ENCODE measurements at regions not wholly inside any gene's neighbourhood (a gene's known extent, or its start where the extent isn't known, plus 50 kb on each side); places are given as distances from the start of the nearest gene placed in this dataset.

DNA sequence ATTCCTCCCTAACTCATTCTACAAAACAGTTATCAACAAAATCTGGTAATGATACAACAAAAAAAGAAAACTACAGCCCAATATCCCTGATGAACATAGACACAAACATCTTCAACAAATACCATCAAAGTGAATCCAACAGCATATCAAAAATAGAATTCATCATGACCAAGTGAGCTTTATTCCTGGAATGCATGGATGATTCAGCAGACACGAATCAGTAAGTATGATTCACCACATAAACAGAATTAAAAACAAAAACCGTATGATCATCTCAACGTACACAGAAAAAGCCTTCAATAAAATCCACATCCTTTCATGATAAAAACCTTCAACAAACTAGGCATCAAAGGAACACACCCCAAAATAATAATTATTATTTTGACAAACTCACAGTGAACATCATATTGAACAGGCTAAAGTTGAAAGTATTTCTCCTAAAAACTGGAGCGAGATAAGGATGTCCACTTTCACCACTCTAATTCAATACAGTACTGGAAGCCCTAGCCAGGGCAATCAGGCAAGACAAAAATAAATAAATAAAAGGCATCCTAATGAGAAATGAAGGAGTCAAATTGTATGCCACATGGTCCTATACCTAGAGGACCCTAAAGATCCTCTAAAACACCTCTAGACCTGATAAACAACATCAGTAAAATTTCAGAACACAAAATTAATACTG, 305.1 kb upstream of the RGMB start:
- Histone ChIP-seq H3K4me3 (ENCODE audit: control insufficient read depth in 1 of 2, extremely low read depth in 1 of 2, low read length in 1 of 2) (no peak overlapping the region), H3K9me3 (no peaks in the 10 kb centered on the region), H3K27ac (ENCODE audit: low read length) (no peak overlapping the region), H3K27me3 (replicated peaks in 1 of 2; ENCODE audit: control insufficient read depth in 2 of 2, extremely low read depth in 1 of 2, insufficient read depth in 2 of 2, low read length in 1 of 2) (no peaks in the 10 kb centered on the region), H3K36me3 (ENCODE audit: control insufficient read depth in 2 of 2, extremely low read depth in 1 of 2, insufficient read depth in 1 of 2, low read length in 1 of 2) (no peaks in the 10 kb centered on the region), H3K4me1 (ENCODE audit: control insufficient read depth in 1 of 2, extremely low read depth in 1 of 2, insufficient read depth in 2 of 2, low read length in 2 of 2) (no peaks in the 10 kb centered on the region)
- H3K9me3 Mint-ChIP-seq, result peaks cover 0 to 10% (median 0%) of the 10 kb centered on the region in 3 donors
- no peaks in the 10 kb centered on the region for H3K27me3 Mint-ChIP-seq
- DNase-seq (no peak), ATAC-seq (replicated peaks in 1 of 4) (no peak)
- ChIA-PET CTCF (no interaction called here), POLR2A (no interaction called here)
- H3K36me3 Mint-ChIP-seq, result no peaks in the 10 kb centered on the region
- WGBS (ENCODE audit: insufficient coverage), result 60% methylated on average over 2 of the region's 4 CpGs
- no peaks in the 10 kb centered on the region for H3K4me1 Mint-ChIP-seq
- no peak overlapping the region for H3K27ac Mint-ChIP-seq
- H3K4me3 Mint-ChIP-seq, result no peak overlapping the region

DNA sequence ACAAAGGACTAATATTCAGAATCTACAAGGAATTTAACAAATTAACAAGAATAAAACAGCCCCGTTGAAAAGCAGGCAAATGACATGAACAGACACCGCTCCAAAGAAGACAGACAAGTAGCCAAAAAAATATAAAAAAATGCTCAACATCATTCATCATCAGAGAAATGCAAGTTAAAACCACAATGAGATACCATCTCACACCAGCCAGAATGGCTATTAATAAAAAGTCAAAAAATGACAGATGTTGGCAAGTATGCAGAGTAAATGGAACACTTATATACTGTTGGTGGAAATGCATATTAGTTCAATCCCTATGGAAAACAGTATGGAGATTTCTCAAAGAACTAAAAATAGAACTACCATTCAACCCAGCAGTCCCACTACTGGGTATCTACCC, 302.7 kb upstream of the RGMB start:
- Mint-ChIP-seq H3K27ac (no peak overlapping the region), H3K9me3 (peaks cover 0 to 5% (median 0%) of the 10 kb centered on the region in 3 donors), H3K4me1 (no peaks in the 10 kb centered on the region), H3K27me3 (peaks cover 0 to 5% of the 10 kb centered on the region in 2 donors), H3K4me3 (no peak overlapping the region), H3K36me3 (no peaks in the 10 kb centered on the region)
- H3K4me3 ChIP-seq (ENCODE audit: control insufficient read depth in 1 of 2, extremely low read depth in 1 of 2, low read length in 1 of 2), result no peak overlapping the region
- H3K36me3 ChIP-seq (ENCODE audit: control insufficient read depth in 2 of 2, extremely low read depth in 1 of 2, insufficient read depth in 1 of 2, low read length in 1 of 2), result no peaks in the 10 kb centered on the region
- 100% methylated on average over 2 of the region's 2 CpGs for WGBS (ENCODE audit: insufficient coverage)
- ChIA-PET POLR2A (no interaction called here), CTCF (no interaction called here)
- H3K27ac ChIP-seq (ENCODE audit: low read length), result no peak overlapping the region
- DNase-seq (no peak), ATAC-seq (replicated peaks in 1 of 4) (no peak)
- H3K9me3 ChIP-seq, result no peaks in the 10 kb centered on the region
- H3K27me3 ChIP-seq (replicated peaks in 1 of 2; ENCODE audit: control insufficient read depth in 2 of 2, extremely low read depth in 1 of 2, insufficient read depth in 2 of 2, low read length in 1 of 2), result no peaks in the 10 kb centered on the region
- no peaks in the 10 kb centered on the region for H3K4me1 ChIP-seq (ENCODE audit: control insufficient read depth in 1 of 2, extremely low read depth in 1 of 2, insufficient read depth in 2 of 2, low read length in 2 of 2)

DNA sequence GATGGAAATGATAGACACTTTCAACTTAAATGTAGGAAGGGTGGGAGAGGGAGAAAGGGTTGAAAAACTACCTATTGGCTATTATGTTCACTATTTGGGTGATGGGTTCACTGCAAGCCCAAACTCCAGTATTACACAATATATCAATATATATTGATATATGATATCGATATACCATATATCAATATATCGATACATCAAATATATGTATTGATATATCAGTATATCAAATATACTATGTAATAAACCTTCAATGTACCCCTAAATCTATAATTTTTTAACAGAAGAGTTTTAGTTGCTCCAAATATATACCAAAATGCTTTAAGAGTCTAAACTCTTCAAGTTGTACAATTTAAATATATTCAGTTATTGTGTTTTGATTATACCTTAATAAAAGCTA, 302.0 kb upstream of the RGMB start:
- Histone ChIP-seq H3K27ac (ENCODE audit: low read length) (no peak overlapping the region), H3K4me3 (ENCODE audit: control insufficient read depth in 1 of 2, extremely low read depth in 1 of 2, low read length in 1 of 2) (no peak overlapping the region), H3K4me1 (ENCODE audit: control insufficient read depth in 1 of 2, extremely low read depth in 1 of 2, insufficient read depth in 2 of 2, low read length in 2 of 2) (no peaks in the 10 kb centered on the region), H3K27me3 (replicated peaks in 1 of 2; ENCODE audit: control insufficient read depth in 2 of 2, extremely low read depth in 1 of 2, insufficient read depth in 2 of 2, low read length in 1 of 2) (no peaks in the 10 kb centered on the region), H3K9me3 (no peaks in the 10 kb centered on the region), H3K36me3 (ENCODE audit: control insufficient read depth in 2 of 2, extremely low read depth in 1 of 2, insufficient read depth in 1 of 2, low read length in 1 of 2) (no peaks in the 10 kb centered on the region)
- WGBS (ENCODE audit: insufficient coverage), result no CpG with 5 or more reads among the region's 2 CpGs
- DNase-seq (no peak), ATAC-seq (replicated peaks in 1 of 4) (no peak)
- CTCF ChIA-PET, result no interaction called here
- Mint-ChIP-seq H3K9me3 (peaks cover 0 to 5% (median 0%) of the 10 kb centered on the region in 3 donors), H3K4me1 (peaks cover 0 to under 1% (median 0%) of the 10 kb centered on the region in 3 donors), H3K27ac (no peak overlapping the region), H3K27me3 (peaks cover 2 to 5% of the 10 kb centered on the region in 2 donors), H3K36me3 (no peaks in the 10 kb centered on the region), H3K4me3 (no peak overlapping the region)
- POLR2A ChIA-PET, result no interaction called here

DNA sequence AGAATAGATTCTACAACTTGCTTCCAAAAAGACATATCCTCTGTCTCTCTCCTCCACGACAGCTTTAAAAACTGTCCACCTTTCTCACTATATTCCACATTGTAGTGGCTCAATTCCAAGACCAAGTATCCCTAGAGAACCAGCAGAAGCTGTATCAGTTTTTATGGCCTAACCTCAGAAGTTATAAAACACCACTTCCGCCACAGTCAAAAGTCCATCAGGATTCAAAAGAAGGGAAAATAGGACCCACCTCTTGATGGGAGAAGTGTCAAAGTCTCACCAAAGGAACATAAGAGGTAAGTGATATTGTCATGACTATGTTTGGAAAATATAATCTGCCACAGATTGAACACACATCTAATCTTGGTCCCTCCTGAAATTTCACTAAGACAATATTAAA, 299.2 kb upstream of the RGMB start:
- H3K9me3 Mint-ChIP-seq, result peaks cover 0 to 5% (median 0%) of the 10 kb centered on the region in 3 donors
- H3K4me3 Mint-ChIP-seq, result no peak overlapping the region
- H3K36me3 ChIP-seq (ENCODE audit: control insufficient read depth in 2 of 2, extremely low read depth in 1 of 2, insufficient read depth in 1 of 2, low read length in 1 of 2), result no peaks in the 10 kb centered on the region
- WGBS (ENCODE audit: insufficient coverage), result 55% methylated on average over 1 of the region's 2 CpGs
- ChIA-PET CTCF (no interaction called here), POLR2A (no interaction called here)
- DNase-seq (no peak), ATAC-seq (replicated peaks in 1 of 4) (no peak)
- H3K4me1 ChIP-seq (ENCODE audit: control insufficient read depth in 1 of 2, extremely low read depth in 1 of 2, insufficient read depth in 2 of 2, low read length in 2 of 2), result no peaks in the 10 kb centered on the region
- peaks cover 2 to 5% of the 10 kb centered on the region in 2 donors for H3K27me3 Mint-ChIP-seq
- no peak overlapping the region for H3K27ac Mint-ChIP-seq
- no peak overlapping the region for H3K4me3 ChIP-seq (ENCODE audit: control insufficient read depth in 1 of 2, extremely low read depth in 1 of 2, low read length in 1 of 2)
- H3K4me1 Mint-ChIP-seq, result peaks cover 0 to 4% (median 0%) of the 10 kb centered on the region in 3 donors
- no peaks in the 10 kb centered on the region for H3K9me3 ChIP-seq
- no peaks in the 10 kb centered on the region for H3K36me3 Mint-ChIP-seq
- no peak overlapping the region for H3K27ac ChIP-seq (ENCODE audit: low read length)
- no peaks in the 10 kb centered on the region for H3K27me3 ChIP-seq (replicated peaks in 1 of 2; ENCODE audit: control insufficient read depth in 2 of 2, extremely low read depth in 1 of 2, insufficient read depth in 2 of 2, low read length in 1 of 2)

DNA sequence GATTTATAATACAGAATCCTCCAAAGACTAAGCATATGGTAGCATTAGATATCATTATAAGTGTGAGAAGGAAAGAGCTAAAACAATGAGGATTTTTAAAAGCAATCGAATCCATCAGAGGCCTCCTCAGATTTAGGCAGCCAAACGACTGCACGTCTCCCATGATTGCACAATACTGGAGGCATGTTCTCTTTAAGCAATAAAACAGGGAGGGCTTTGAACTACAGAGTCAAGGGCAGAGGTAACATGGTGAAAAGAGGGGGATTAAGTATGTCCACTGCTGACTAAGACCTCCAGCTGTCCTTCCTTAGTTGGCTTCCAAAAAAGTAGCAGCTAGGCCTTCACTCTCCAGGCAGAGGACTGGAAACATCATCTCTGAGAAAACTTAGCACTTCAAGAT, 298.7 kb upstream of the RGMB start:
- no peaks in the 10 kb centered on the region for H3K27me3 ChIP-seq (replicated peaks in 1 of 2; ENCODE audit: control insufficient read depth in 2 of 2, extremely low read depth in 1 of 2, insufficient read depth in 2 of 2, low read length in 1 of 2)
- peaks cover 2 to 5% of the 10 kb centered on the region in 2 donors for H3K27me3 Mint-ChIP-seq
- H3K9me3 ChIP-seq, result no peaks in the 10 kb centered on the region
- no peak overlapping the region for H3K4me3 Mint-ChIP-seq
- H3K27ac ChIP-seq (ENCODE audit: low read length), result no peak overlapping the region
- peaks cover 0 to 5% (median 0%) of the 10 kb centered on the region in 3 donors for H3K9me3 Mint-ChIP-seq
- CTCF ChIA-PET, result no interaction called here
- no peak for DNase-seq
- H3K27ac Mint-ChIP-seq, result no peak overlapping the region
- no peak overlapping the region for H3K4me3 ChIP-seq (ENCODE audit: control insufficient read depth in 1 of 2, extremely low read depth in 1 of 2, low read length in 1 of 2)
- no peaks in the 10 kb centered on the region for H3K36me3 ChIP-seq (ENCODE audit: control insufficient read depth in 2 of 2, extremely low read depth in 1 of 2, insufficient read depth in 1 of 2, low read length in 1 of 2)
- peaks cover 0 to 9% (median 0%) of the 10 kb centered on the region in 3 donors for H3K4me1 Mint-ChIP-seq
- POLR2A ChIA-PET, result no interaction called here
- no peaks in the 10 kb centered on the region for H3K36me3 Mint-ChIP-seq
- no peak for ATAC-seq (replicated peaks in 1 of 4)
- H3K4me1 ChIP-seq (ENCODE audit: control insufficient read depth in 1 of 2, extremely low read depth in 1 of 2, insufficient read depth in 2 of 2, low read length in 2 of 2), result no peaks in the 10 kb centered on the region
- WGBS (ENCODE audit: insufficient coverage), result no CpG with 5 or more reads among the region's 3 CpGs

GRCh38 chr5:98482321-98483300, 290.9 kb upstream of the RGMB start:
- Mint-ChIP-seq H3K4me3 (no peak overlapping the region), H3K9me3 (no peaks in the 10 kb centered on the region), H3K27ac (no peak overlapping the region), H3K4me1 (peaks cover 0 to 7% (median 0%) of the 10 kb centered on the region in 3 donors), H3K27me3 (no peaks in the 10 kb centered on the region), H3K36me3 (no peaks in the 10 kb centered on the region)
- Histone ChIP-seq H3K9me3 (no peaks in the 10 kb centered on the region), H3K27me3 (replicated peaks in 1 of 2; ENCODE audit: control insufficient read depth in 2 of 2, extremely low read depth in 1 of 2, insufficient read depth in 2 of 2, low read length in 1 of 2) (no peaks in the 10 kb centered on the region), H3K4me1 (ENCODE audit: control insufficient read depth in 1 of 2, extremely low read depth in 1 of 2, insufficient read depth in 2 of 2, low read length in 2 of 2) (no peaks in the 10 kb centered on the region), H3K27ac (ENCODE audit: low read length) (no peak overlapping the region), H3K4me3 (ENCODE audit: control insufficient read depth in 1 of 2, extremely low read depth in 1 of 2, low read length in 1 of 2) (no peak overlapping the region), H3K36me3 (ENCODE audit: control insufficient read depth in 2 of 2, extremely low read depth in 1 of 2, insufficient read depth in 1 of 2, low read length in 1 of 2) (no peaks in the 10 kb centered on the region)
- no peak for DNase-seq
- WGBS (ENCODE audit: insufficient coverage), result no CpG with 5 or more reads among the region's 3 CpGs
- POLR2A ChIA-PET, result no interaction called here
- ATAC-seq (replicated peaks in 1 of 4), result no peak
- CTCF ChIA-PET, result no interaction called here
